ENCODE measurements at regions not wholly inside any gene's neighbourhood (a gene's known extent, or its start where the extent isn't known, plus 50 kb on each side); places are given as distances from the start of the nearest gene placed in this dataset.

DNA sequence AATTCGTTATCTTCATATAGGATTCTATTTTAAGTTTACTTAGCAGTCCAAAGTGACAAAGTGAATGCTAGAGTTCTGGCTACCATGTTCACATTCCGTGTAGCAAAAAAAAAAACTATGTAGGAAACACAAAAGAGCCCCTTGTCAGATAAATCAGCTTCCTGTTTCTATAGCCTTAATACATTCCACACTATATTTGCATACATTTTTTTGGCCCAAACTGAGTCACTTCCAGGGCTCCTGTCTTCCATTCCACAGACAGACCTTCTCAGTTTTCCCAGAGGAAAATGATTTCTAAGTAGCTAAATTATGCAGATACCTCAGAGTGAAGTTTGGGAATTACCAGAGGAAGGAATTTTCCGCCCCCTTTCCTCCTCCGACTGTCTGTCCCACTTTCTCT is 841.9 kb upstream of the HS3ST1 start:
- H3K9me3 ChIP-seq: no peaks in the 10 kb centered on the region
- no peak for TF ChIP-seq POLR2A (IDR thresholded peaks at IDR 0.05)
- TF ChIP-seq, protein P1, sequence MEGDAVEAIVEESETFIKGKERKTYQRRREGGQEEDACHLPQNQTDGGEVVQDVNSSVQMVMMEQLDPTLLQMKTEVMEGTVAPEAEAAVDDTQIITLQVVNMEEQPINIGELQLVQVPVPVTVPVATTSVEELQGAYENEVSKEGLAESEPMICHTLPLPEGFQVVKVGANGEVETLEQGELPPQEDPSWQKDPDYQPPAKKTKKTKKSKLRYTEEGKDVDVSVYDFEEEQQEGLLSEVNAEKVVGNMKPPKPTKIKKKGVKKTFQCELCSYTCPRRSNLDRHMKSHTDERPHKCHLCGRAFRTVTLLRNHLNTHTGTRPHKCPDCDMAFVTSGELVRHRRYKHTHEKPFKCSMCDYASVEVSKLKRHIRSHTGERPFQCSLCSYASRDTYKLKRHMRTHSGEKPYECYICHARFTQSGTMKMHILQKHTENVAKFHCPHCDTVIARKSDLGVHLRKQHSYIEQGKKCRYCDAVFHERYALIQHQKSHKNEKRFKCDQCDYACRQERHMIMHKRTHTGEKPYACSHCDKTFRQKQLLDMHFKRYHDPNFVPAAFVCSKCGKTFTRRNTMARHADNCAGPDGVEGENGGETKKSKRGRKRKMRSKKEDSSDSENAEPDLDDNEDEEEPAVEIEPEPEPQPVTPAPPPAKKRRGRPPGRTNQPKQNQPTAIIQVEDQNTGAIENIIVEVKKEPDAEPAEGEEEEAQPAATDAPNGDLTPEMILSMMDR (IDR thresholded peaks at IDR 0.05): no peak
- intact Hi-C loops (cut with DNase I; ENCODE audit: low total_unique reads): no loop called here
- H3K27ac ChIP-seq: no peak overlapping the region
- no peaks in the 10 kb centered on the region for H3K36me3 ChIP-seq
- H3K4me1 ChIP-seq: no peaks in the 10 kb centered on the region
- no peaks in the 10 kb centered on the region for H3K27me3 ChIP-seq
- H3K4me3 ChIP-seq: no peak overlapping the region
- no peak for DNase-seq

GRCh38 chr4:12265554-12265953 is 836.9 kb upstream of the HS3ST1 start:
- H3K27ac ChIP-seq: no peak overlapping the region
- no peak for DNase-seq
- intact Hi-C loops (cut with DNase I; ENCODE audit: low total_unique reads): no loop called here
- no peaks in the 10 kb centered on the region for H3K27me3 ChIP-seq
- no peaks in the 10 kb centered on the region for H3K9me3 ChIP-seq
- no peaks in the 10 kb centered on the region for H3K4me1 ChIP-seq
- TF ChIP-seq, protein P1 (IDR thresholded peaks at IDR 0.05): no peak
- TF ChIP-seq POLR2A (IDR thresholded peaks at IDR 0.05): no peak
- H3K36me3 ChIP-seq: no peaks in the 10 kb centered on the region
- no peak overlapping the region for H3K4me3 ChIP-seq

DNA sequence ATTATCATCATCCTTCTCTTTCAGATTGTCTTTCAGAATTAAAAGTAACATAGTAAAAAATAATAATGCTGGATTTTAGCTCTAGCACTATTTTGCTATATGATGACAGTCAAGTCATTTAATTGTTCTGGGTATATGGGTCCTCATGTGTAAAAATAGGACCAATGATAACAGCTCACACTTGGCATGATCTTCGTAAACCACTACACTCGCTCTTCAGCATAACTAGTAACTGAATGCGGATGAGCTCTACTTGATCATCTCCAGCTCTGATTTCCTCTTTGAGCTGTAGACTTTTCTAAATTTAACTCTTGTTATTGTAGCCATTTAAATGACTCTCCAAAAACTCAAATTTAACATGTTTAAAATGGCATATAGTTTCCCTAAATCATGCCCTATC is 831.8 kb upstream of the HS3ST1 start:
- H3K27ac ChIP-seq: no peak overlapping the region
- H3K4me1 ChIP-seq: no peaks in the 10 kb centered on the region
- TF ChIP-seq, protein P1 (IDR thresholded peaks at IDR 0.05): no peak
- no peak for TF ChIP-seq POLR2A (IDR thresholded peaks at IDR 0.05)
- no peak for DNase-seq
- no peak overlapping the region for H3K4me3 ChIP-seq
- H3K9me3 ChIP-seq: no peaks in the 10 kb centered on the region
- no peaks in the 10 kb centered on the region for H3K27me3 ChIP-seq
- intact Hi-C loops (cut with DNase I; ENCODE audit: low total_unique reads): no loop called here
- no peaks in the 10 kb centered on the region for H3K36me3 ChIP-seq

DNA sequence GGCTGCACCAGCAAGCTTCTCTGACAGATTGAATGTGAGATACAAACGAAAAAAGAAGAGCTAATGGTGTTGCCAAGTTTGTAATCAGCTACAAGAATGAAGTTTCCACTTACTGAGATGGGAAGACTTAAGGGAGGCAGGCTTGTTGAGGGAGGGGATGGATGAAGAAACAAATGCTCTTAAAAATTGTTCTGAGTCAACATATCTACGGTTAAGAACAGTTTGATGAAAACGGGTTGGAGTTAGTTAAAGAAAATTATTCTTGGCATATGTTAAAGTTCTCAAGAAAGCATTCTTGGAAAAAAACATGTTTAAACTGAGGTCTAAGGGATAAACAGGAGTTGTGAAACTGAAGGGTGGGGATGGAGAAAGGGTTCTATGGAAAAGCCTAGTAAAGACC is 816.3 kb upstream of the HS3ST1 start:
- no peaks in the 10 kb centered on the region for H3K36me3 ChIP-seq
- H3K27ac ChIP-seq: no peak overlapping the region
- H3K4me3 ChIP-seq: no peak overlapping the region
- H3K9me3 ChIP-seq: no peaks in the 10 kb centered on the region
- intact Hi-C loops (cut with DNase I; ENCODE audit: low total_unique reads): no loop called here
- H3K4me1 ChIP-seq: no peaks in the 10 kb centered on the region
- no peaks in the 10 kb centered on the region for H3K27me3 ChIP-seq
- TF ChIP-seq POLR2A (IDR thresholded peaks at IDR 0.05): no peak
- TF ChIP-seq, protein P1 (IDR thresholded peaks at IDR 0.05): no peak
- DNase-seq: no peak

DNA sequence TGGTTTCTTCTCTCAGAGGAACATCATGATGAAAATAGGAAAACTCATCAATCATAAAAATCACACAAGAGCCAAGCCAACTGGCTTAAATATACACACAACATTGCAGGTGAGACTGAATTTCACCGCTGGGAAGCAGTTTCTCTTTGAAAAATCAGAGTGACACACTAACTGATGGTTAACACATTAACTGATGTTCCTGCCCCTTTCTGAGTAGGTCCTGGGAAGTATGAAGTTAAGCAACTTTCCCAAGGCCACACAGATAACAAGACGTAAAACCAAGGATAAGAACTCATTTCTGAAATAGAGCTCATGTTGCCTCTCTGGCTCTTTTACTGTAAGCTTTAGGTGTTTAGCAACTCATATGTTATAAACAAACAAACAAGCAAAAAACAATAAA is 813.7 kb upstream of the HS3ST1 start:
- Histone ChIP-seq H3K4me1 (no peaks in the 10 kb centered on the region), H3K27me3 (no peaks in the 10 kb centered on the region), H3K4me3 (no peak overlapping the region), H3K27ac (no peak overlapping the region), H3K36me3 (no peaks in the 10 kb centered on the region), H3K9me3 (no peaks in the 10 kb centered on the region)
- intact Hi-C loops (cut with DNase I; ENCODE audit: low total_unique reads): no loop called here
- TF ChIP-seq POLR2A (IDR thresholded peaks at IDR 0.05): no peak
- TF ChIP-seq, protein P1 (IDR thresholded peaks at IDR 0.05): no peak
- no peak for DNase-seq
